WTC11 (cell line): ENCODE measurements at regions not wholly inside any gene's neighbourhood (a gene's known extent, or its start where the extent isn't known, plus 50 kb on each side); places are given as distances from the start of the nearest gene placed in this dataset.

ENCODE experiments used
- CTCF ChIP-seq: fragments of 200-600 bp; IDR thresholded peaks from 2 replicates; pipeline ENCODE4 v1.8.0; 2022; ENCODE audit warnings: antibody characterized with exemption
- E2F1 ChIP-seq: sonication (generic); formaldehyde crosslinking; IDR thresholded peaks from 2 replicates; pipeline ENCODE4 v1.8.0; 2022; ENCODE audit warnings: mild to moderate bottlenecking, missing genetic modification reagents
- ELF4 ChIP-seq: sonication (generic); formaldehyde crosslinking; IDR thresholded peaks from 2 replicates; pipeline ENCODE4 v1.8.1; 2022; ENCODE audit warnings: low read depth, mild to moderate bottlenecking, moderate library complexity, missing genetic modification reagents
- FOXK1 ChIP-seq: sonication (generic); formaldehyde crosslinking; IDR thresholded peaks from 2 replicates; pipeline ENCODE4 v1.8.0; 2022; ENCODE audit warnings: mild to moderate bottlenecking, moderate library complexity, missing genetic modification reagents
- FOXP4 ChIP-seq: sonication (generic); formaldehyde crosslinking; IDR thresholded peaks from 2 replicates; pipeline ENCODE4 v1.8.0; 2022; ENCODE audit warnings: mild to moderate bottlenecking, missing genetic modification reagents
- MYBL2 ChIP-seq: sonication (generic); formaldehyde crosslinking; IDR thresholded peaks from 2 replicates; pipeline ENCODE4 v1.8.1; 2023; ENCODE audit warnings: mild to moderate bottlenecking, moderate library complexity, missing genetic modification reagents
- NFE2L1 ChIP-seq: sonication (generic); formaldehyde crosslinking; IDR thresholded peaks from 2 replicates; pipeline ENCODE4 v1.8.1; 2023; ENCODE audit warnings: missing genetic modification reagents
- NFYB ChIP-seq: sonication (generic); formaldehyde crosslinking; conservative IDR thresholded peaks from 2 replicates; pipeline ENCODE4 v1.8.0; 2022; ENCODE audit warnings: low read depth, missing genetic modification reagents
- USF2 ChIP-seq: sonication (generic); formaldehyde crosslinking; IDR thresholded peaks from 2 replicates; pipeline ENCODE4 v1.8.1; 2023; ENCODE audit warnings: mild to moderate bottlenecking, missing genetic modification reagents, moderate library complexity
- ZBTB43 ChIP-seq: sonication (generic); formaldehyde crosslinking; IDR thresholded peaks from 2 replicates; pipeline ENCODE4 v1.8.1; 2023; ENCODE audit warnings: mild to moderate bottlenecking, missing genetic modification reagents
- ZNF532 ChIP-seq: fragments of 250-450 bp; sonication (Bioruptor Pico); IDR thresholded peaks from 2 replicates; pipeline ENCODE4 v1.9.0; 2021; ENCODE audit warnings: mild to moderate bottlenecking, borderline replicate concordance
- ZNF671 ChIP-seq: fragments of 250-450 bp; sonication (Bioruptor Pico); IDR thresholded peaks from 2 replicates; pipeline ENCODE4 v1.8.0; 2021; ENCODE audit warnings: mild to moderate bottlenecking

- TF ChIP-seq FOXP4 (CRISPR knock-in tag) (no peak), CTCF (no peak), USF2 (CRISPR knock-in tag) (no peak), NFE2L1 (CRISPR knock-in tag) (no peak), E2F1 (CRISPR knock-in tag) (no peak), ZNF671 (CRISPR knock-in tag) (no peak), ZBTB43 (CRISPR knock-in tag) (no peak), ELF4 (CRISPR knock-in tag) (no peak), FOXK1 (CRISPR knock-in tag) (no peak), MYBL2 (no peak), NFYB (CRISPR knock-in tag) (no peak), ZNF532 (no peak)
Measured at GRCh38 chr3:80705290-80705689, 937.5 kb upstream of the ROBO1 start.
